ENCODE measurements at regions not wholly inside any gene's neighbourhood (a gene's known extent, or its start where the extent isn't known, plus 50 kb on each side); places are given as distances from the start of the nearest gene placed in this dataset.
"Not testable (repeated sequence)": the region's sequence is repeated elsewhere in the genome, so short reads cannot be mapped to it uniquely, and the experiment has no call there.

DNA sequence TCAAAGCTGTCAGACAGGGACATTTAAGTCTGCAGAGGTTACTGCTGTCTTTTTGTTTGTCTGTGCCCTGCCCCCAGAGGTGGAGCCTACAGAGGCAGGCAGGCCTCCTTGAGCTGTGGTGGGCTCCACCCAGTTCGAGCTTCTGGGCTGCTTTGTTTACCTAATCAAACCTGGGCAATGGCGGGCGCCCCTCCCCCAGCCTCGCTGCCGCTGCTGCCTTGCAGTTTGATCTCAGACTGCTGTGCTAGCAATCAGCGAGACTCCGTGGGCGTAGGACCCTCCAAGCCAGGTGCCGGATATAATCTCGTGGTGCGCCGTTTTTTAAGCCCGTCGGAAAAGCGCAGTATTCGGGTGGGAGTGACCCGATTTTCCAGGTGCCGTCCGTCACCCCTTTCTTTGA, 107.1 kb upstream of the KLF12 start:
- TF ChIP-seq POLR2A (IDR thresholded peaks at IDR 0.05; ENCODE audit: low read depth, low read length); POLR2AphosphoS5 (IDR thresholded peaks at IDR 0.05; ENCODE audit: low read depth, low read length); TAF1 (IDR thresholded peaks at IDR 0.05; ENCODE audit: borderline replicate concordance, low read depth, low read length): not testable (repeated sequence)

Data from GM12892 (cell line).